Kidney (tissue), 13 donors: ENCODE measurements at regions not wholly inside any gene's neighbourhood (a gene's known extent, or its start where the extent isn't known, plus 50 kb on each side); places are given as distances from the start of the nearest gene placed in this dataset.

Experiments used
- DNase-seq, 5 donors: peaks; one replicate each; pipeline ENCODE4 v3.0.0-alpha.2; 2013 to 2020
- FAIRE-seq: peaks from 2 replicates; lab custom pipeline; 2012; peaks lifted over from hg19 to GRCh38; lab: Jason Lieb, UNC
- H3K27ac ChIP-seq, 2 donors: one replicate each; pipeline ENCODE4 v1.7.0; 2013; ENCODE audit warnings: low read depth in 2 of 2, low read length in 2 of 2, inconsistent platforms in 1 of 2
- H3K27me3 ChIP-seq: one replicate; pipeline ENCODE4 v1.7.1; 2013; ENCODE audit warnings: low read length, inconsistent platforms; ENCODE audit not compliant: control insufficient read depth, insufficient read depth
- H3K36me3 ChIP-seq, 3 donors: one replicate each; pipeline versions ENCODE4 v1.7.0 to v1.7.1; 2013; ENCODE audit warnings: low read length in 3 of 3, control low read depth in 1 of 3, inconsistent platforms in 1 of 3; ENCODE audit not compliant: insufficient read depth in 3 of 3, control insufficient read depth in 2 of 3
- H3K4me1 ChIP-seq, 3 donors: one replicate each; pipeline versions ENCODE4 v1.7.0 to v1.7.1; 2013; ENCODE audit warnings: low read length in 3 of 3, inconsistent platforms in 1 of 3, low read depth in 1 of 3; ENCODE audit not compliant: control insufficient read depth in 2 of 3, insufficient read depth in 2 of 3
- H3K4me3 ChIP-seq, 3 donors: one replicate each; pipeline versions ENCODE4 v1.7.0 to v1.8.1; 2013; ENCODE audit warnings: low read length in 3 of 3, control low read depth in 1 of 3, inconsistent platforms in 1 of 3
- H3K9ac ChIP-seq, 3 donors: one replicate each; pipeline versions ENCODE4 v1.7.0 to v1.7.1; 2013; ENCODE audit warnings: low read length in 3 of 3, control low read depth in 1 of 3, inconsistent platforms in 1 of 3
- H3K9me3 ChIP-seq, 3 donors: one replicate each; pipeline versions ENCODE4 v1.7.0 to v1.7.1; 2013; ENCODE audit warnings: low read length in 3 of 3, control low read depth in 1 of 3, inconsistent platforms in 1 of 3; ENCODE audit not compliant: control insufficient read depth in 2 of 3, insufficient read depth in 1 of 3
- intact Hi-C: fragments of 100-400 bp; cut with DNase I; formaldehyde crosslinking; loops from one replicate; pipeline ENCODE4 v1.11.1; 2022
- TF ChIP-seq, protein P1 (sequence below): IDR thresholded peaks from 3 replicates; pipeline ENCODE4 v1.5.1; 2012; ENCODE audit warnings: mild to moderate bottlenecking, moderate library complexity, borderline replicate concordance; ENCODE audit not compliant: insufficient read depth; ENCODE audit errors: extremely low read depth
- donor health status: control.
- donor health status: control.
- donor health status: control.
- donor health status: control.
- donor health status: control.
- donor health status: DM: yes; HTN: yes; CAD: no.
- donor health status: Normal renal cell carcinoma (clear cell type).

DNA sequence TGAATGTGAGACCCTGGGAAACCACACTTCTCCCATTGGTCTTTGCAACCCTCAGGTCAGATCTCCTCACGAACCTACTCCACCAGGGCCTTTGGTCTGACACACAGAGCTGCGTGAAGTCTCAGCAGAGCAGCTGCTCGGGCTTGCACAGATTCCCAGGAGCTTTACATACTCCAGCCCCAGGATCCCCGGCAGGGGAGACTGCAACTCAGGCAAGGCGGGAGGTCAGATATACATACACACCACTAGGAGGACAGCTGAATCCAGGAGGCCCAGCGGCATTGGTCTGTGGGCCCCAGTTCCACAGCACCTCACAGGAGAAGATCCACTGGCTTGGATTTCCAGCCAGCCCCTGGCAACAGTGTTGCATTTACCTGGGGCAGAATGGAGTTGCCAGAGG is 239.2 kb downstream of the GPAM start:
- TF ChIP-seq, protein P1, sequence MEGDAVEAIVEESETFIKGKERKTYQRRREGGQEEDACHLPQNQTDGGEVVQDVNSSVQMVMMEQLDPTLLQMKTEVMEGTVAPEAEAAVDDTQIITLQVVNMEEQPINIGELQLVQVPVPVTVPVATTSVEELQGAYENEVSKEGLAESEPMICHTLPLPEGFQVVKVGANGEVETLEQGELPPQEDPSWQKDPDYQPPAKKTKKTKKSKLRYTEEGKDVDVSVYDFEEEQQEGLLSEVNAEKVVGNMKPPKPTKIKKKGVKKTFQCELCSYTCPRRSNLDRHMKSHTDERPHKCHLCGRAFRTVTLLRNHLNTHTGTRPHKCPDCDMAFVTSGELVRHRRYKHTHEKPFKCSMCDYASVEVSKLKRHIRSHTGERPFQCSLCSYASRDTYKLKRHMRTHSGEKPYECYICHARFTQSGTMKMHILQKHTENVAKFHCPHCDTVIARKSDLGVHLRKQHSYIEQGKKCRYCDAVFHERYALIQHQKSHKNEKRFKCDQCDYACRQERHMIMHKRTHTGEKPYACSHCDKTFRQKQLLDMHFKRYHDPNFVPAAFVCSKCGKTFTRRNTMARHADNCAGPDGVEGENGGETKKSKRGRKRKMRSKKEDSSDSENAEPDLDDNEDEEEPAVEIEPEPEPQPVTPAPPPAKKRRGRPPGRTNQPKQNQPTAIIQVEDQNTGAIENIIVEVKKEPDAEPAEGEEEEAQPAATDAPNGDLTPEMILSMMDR = no peak
- Histone ChIP-seq H3K4me1 (no peaks in the 10 kb centered on the region), H3K4me3 (no peak overlapping the region), H3K27ac (no peak overlapping the region), H3K36me3 (no peaks in the 10 kb centered on the region), H3K9ac (no peak overlapping the region), H3K9me3 (peaks cover 0 to 2% (median 0%) of the 10 kb centered on the region in 3 donors), H3K27me3 (no peaks in the 10 kb centered on the region)
- intact Hi-C loops = no loop called here
- FAIRE-seq = no peak
- peak in 1 of 5 donors; percentile 63 for DNase-seq

DNA sequence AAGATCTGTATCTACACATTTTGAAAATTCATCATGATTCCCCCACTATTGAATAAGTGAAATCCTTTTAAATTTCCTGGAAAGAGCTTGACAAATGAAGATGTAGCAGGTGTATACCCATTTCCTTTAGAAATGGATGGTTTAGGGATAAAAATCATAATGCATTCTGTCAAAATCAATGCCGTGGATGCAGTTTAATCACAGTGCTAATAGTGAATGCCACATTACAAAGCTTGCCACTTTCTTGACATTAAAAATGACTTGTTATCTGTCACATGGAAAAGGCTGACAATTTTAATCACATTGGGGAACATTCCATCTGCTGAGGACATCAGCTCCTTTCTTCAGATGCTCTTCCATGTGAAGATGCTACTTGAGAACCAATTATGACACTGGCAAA is 229.6 kb downstream of the GPAM start:
- no peak overlapping the region for H3K27ac ChIP-seq
- H3K9me3 ChIP-seq = no peaks in the 10 kb centered on the region
- DNase-seq = no peak
- no peaks in the 10 kb centered on the region for H3K36me3 ChIP-seq
- no peak overlapping the region for H3K4me3 ChIP-seq
- TF ChIP-seq, protein P1 = no peak
- no peak overlapping the region for H3K9ac ChIP-seq
- intact Hi-C loops = no loop called here
- H3K27me3 ChIP-seq = no peaks in the 10 kb centered on the region
- H3K4me1 ChIP-seq = no peaks in the 10 kb centered on the region
- FAIRE-seq = no peak

DNA sequence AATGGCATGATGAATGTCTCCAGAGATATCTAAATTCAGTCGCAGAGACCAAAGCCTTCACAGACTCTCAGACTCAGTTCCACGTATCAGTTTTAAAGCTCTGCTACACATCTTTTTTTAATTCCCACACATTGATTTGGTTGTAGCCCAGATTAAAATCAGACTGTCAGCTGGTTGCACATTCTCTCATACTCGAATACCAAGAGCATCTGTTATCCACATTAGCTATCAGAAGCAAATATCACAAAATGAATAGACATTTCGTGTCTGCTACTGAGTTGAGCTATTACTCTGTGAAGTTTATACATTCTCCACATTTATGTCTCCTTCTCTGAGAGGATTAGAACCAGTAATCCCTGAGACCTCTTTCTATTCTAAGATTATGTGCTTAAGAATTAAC is 229.2 kb downstream of the GPAM start:
- no peak for FAIRE-seq
- intact Hi-C loops = no loop called here
- Histone ChIP-seq H3K27ac (no peak overlapping the region), H3K4me1 (no peaks in the 10 kb centered on the region), H3K9ac (no peak overlapping the region), H3K27me3 (no peaks in the 10 kb centered on the region), H3K36me3 (no peaks in the 10 kb centered on the region), H3K4me3 (no peak overlapping the region), H3K9me3 (no peaks in the 10 kb centered on the region)
- TF ChIP-seq, protein P1 = no peak
- no peak for DNase-seq

DNA sequence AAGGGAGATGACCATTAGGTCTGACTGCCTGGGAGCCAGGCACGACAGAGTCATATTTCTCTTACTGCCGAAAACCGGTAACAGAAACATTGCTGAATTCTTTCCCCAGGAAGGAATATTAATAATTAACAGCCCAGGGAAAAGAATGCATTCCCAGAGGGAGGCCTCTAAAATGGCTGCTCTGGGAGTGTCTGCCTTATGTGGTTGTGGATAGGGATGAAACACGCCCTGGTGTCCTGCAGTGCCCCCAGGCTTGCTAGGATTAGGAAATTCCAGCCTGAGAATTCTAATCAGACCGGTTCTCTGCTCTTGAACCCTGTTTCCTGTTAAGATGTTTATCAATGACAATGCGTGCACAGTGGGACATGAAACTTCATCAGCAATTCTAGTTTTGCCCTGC is 226.7 kb downstream of the GPAM start:
- TF ChIP-seq, protein P1 = no peak
- no peak overlapping the region for H3K4me3 ChIP-seq
- H3K9ac ChIP-seq = no peak overlapping the region
- H3K4me1 ChIP-seq = no peaks in the 10 kb centered on the region
- intact Hi-C loops = no loop called here
- no peaks in the 10 kb centered on the region for H3K36me3 ChIP-seq
- DNase-seq = no peak
- H3K27me3 ChIP-seq = no peaks in the 10 kb centered on the region
- no peak for FAIRE-seq
- no peak overlapping the region for H3K27ac ChIP-seq
- H3K9me3 ChIP-seq = no peaks in the 10 kb centered on the region
